ENCODE measurements at regions not wholly inside any gene's neighbourhood (a gene's known extent, or its start where the extent isn't known, plus 50 kb on each side); places are given as distances from the start of the nearest gene placed in this dataset.
"Not testable (repeated sequence)": the region's sequence is repeated elsewhere in the genome, so short reads cannot be mapped to it uniquely, and the experiment has no call there.

- TF ChIP-seq CTCF (IDR thresholded peaks at IDR 0.05; ENCODE audit: low read depth, low read length, missing input control); GABPA (IDR thresholded peaks at IDR 0.05 in 1 of 2, conservative IDR thresholded peaks at IDR 0.05 in 1 of 2); REST (IDR thresholded peaks at IDR 0.05); YY1 (IDR thresholded peaks at IDR 0.05); TAF1 (conservative IDR thresholded peaks at IDR 0.05); ZBTB33 (IDR thresholded peaks at IDR 0.05); JUND (IDR thresholded peaks at IDR 0.05); EGR1 (IDR thresholded peaks at IDR 0.05; ENCODE audit: low read depth in 2 of 2); SP1 (IDR thresholded peaks at IDR 0.05); MAX (IDR thresholded peaks at IDR 0.05): not testable (repeated sequence)
These were observed 97.0 kb upstream of the GPR6 start for GRCh38 chr6:109881069-109881468.

All from liver (tissue), 3 donors.